Mesenchymal stem cell (in vitro differentiated cells and primary cell): ENCODE measurements at regions not wholly inside any gene's neighbourhood (a gene's known extent, or its start where the extent isn't known, plus 50 kb on each side); places are given as distances from the start of the nearest gene placed in this dataset.

Experiments used
- DNase-seq: peaks from one replicate; pipeline ENCODE4 v3.0.0-alpha.2; 2013
- H2AFZ ChIP-seq: one replicate; pipeline ENCODE4 v1.6.1; 2013; ENCODE audit warnings: low read depth, mild to moderate bottlenecking, control low read depth, inconsistent platforms, low read length, moderate library complexity
- H2AK5ac ChIP-seq: 2 replicates; pipeline ENCODE4 v1.6.1; 2013; ENCODE audit warnings: low read length, moderate library complexity, mild to moderate bottlenecking, inconsistent platforms; ENCODE audit not compliant: severe bottlenecking
- H2BK120ac ChIP-seq: one replicate; pipeline ENCODE4 v1.6.1; 2013; ENCODE audit warnings: low read depth, mild to moderate bottlenecking, inconsistent platforms, low read length, moderate library complexity
- H2BK12ac ChIP-seq, 2 experiments: one replicate each; pipeline ENCODE4 v1.6.1; 2013; ENCODE audit warnings: inconsistent platforms in 2 of 2, low read length in 2 of 2, mild to moderate bottlenecking in 2 of 2, moderate library complexity in 2 of 2, control low read depth in 1 of 2
- H2BK15ac ChIP-seq: one replicate; pipeline ENCODE4 v1.6.1; 2013; ENCODE audit warnings: mild to moderate bottlenecking, low read depth, inconsistent platforms; ENCODE audit not compliant: poor library complexity, severe bottlenecking
- H2BK5ac ChIP-seq: 2 replicates; pipeline ENCODE4 v1.6.1; 2013; ENCODE audit warnings: low read depth, mild to moderate bottlenecking, low read length, control low read depth, inconsistent platforms; ENCODE audit not compliant: poor library complexity, severe bottlenecking
- H3K14ac ChIP-seq, 2 experiments: one replicate each; pipeline ENCODE4 v1.6.1; 2013; ENCODE audit warnings: inconsistent platforms in 2 of 2, low read length in 2 of 2, control low read depth in 1 of 2, mild to moderate bottlenecking in 1 of 2, moderate library complexity in 1 of 2
- H3K18ac ChIP-seq, 2 experiments: one replicate each; pipeline ENCODE4 v1.6.1; 2013; ENCODE audit warnings: inconsistent platforms in 2 of 2, low read length in 2 of 2, control low read depth in 1 of 2, low read depth in 1 of 2, mild to moderate bottlenecking in 1 of 2
- H3K23ac ChIP-seq, 2 experiments: one replicate each; pipeline ENCODE4 v1.6.1; 2013; ENCODE audit warnings: inconsistent platforms in 2 of 2, low read length in 2 of 2, mild to moderate bottlenecking in 2 of 2, moderate library complexity in 2 of 2, control low read depth in 1 of 2
- H3K27ac ChIP-seq: 2 replicates; pipeline ENCODE4 v1.5.1; 2013; ENCODE audit warnings: mild to moderate bottlenecking, moderate library complexity, low read length, control low read depth, inconsistent platforms; ENCODE audit not compliant: poor library complexity, severe bottlenecking
- H3K27me3 ChIP-seq, 2 experiments: 2 replicates each; pipeline versions ENCODE4 v1.6.1 to v1.7.0; 2013; ENCODE audit warnings: low read length in 2 of 2, mild to moderate bottlenecking in 2 of 2, moderate library complexity in 2 of 2, control low read depth in 1 of 2, inconsistent platforms in 1 of 2; ENCODE audit not compliant: control insufficient read depth in 1 of 2, insufficient read depth in 1 of 2
- H3K36me3 ChIP-seq, 2 experiments: 2 replicates each; pipeline versions ENCODE4 v1.6.1 to v1.7.0; 2013; ENCODE audit warnings: low read length in 2 of 2, control low read depth in 1 of 2, inconsistent platforms in 1 of 2, low read depth in 1 of 2, mild to moderate bottlenecking in 1 of 2; ENCODE audit not compliant: insufficient read depth in 2 of 2, control insufficient read depth in 1 of 2
- H3K4ac ChIP-seq, 2 experiments: one replicate each; pipeline ENCODE4 v1.6.1; 2013; ENCODE audit warnings: inconsistent platforms in 2 of 2, low read length in 2 of 2, mild to moderate bottlenecking in 2 of 2, moderate library complexity in 2 of 2, control low read depth in 1 of 2, low read depth in 1 of 2
- H3K4me1 ChIP-seq: 2 replicates; pipeline ENCODE4 v1.6.1; 2013; ENCODE audit warnings: low read depth, low read length, control low read depth; ENCODE audit not compliant: control insufficient read depth, insufficient read depth
- H3K4me2 ChIP-seq: 2 replicates; pipeline ENCODE4 v1.6.1; 2013; ENCODE audit warnings: low read length, mild to moderate bottlenecking, inconsistent platforms; ENCODE audit not compliant: poor library complexity, severe bottlenecking
- H3K4me3 ChIP-seq, 2 experiments: 2 replicates each; pipeline versions ENCODE4 v1.5.1 to v1.7.0; 2013; ENCODE audit warnings: low read length in 2 of 2, mild to moderate bottlenecking in 2 of 2, control low read depth in 1 of 2, low read depth in 1 of 2; ENCODE audit not compliant: insufficient read depth in 1 of 2
- H3K79me1 ChIP-seq: replicated peaks from 2 replicates; pipeline ENCODE4 v1.6.1; 2013; ENCODE audit warnings: mild to moderate bottlenecking, control low read depth, low read length, inconsistent platforms; ENCODE audit not compliant: poor library complexity, severe bottlenecking
- H3K9ac ChIP-seq: 2 replicates; pipeline ENCODE4 v1.7.0; 2013; ENCODE audit warnings: mild to moderate bottlenecking, low read length, moderate library complexity
- H3K9me3 ChIP-seq: 2 replicates; pipeline ENCODE4 v1.7.0; 2013; ENCODE audit warnings: mild to moderate bottlenecking, low read length; ENCODE audit not compliant: control insufficient read depth
- H4K8ac ChIP-seq: one replicate; pipeline ENCODE4 v1.6.1; 2013; ENCODE audit warnings: inconsistent platforms, mild to moderate bottlenecking, low read length, moderate library complexity
- H4K91ac ChIP-seq: one replicate; pipeline ENCODE4 v1.6.1; 2013; ENCODE audit warnings: mild to moderate bottlenecking, low read length, inconsistent platforms
- WGBS: methylation state at CpG from one replicate; pipeline ENCODE4 v1.1.7; 2013; ENCODE audit warnings: mixed read lengths; 5-methylcytosine and 5-hydroxymethylcytosine counted together

GRCh38 chr5:118440496-118440895 lies 547.9 kb downstream of the DTWD2 start:
- H3K4me2 ChIP-seq = no peak overlapping the region
- no peaks in the 10 kb centered on the region for H3K9me3 ChIP-seq
- no peak overlapping the region for H3K18ac ChIP-seq
- H2BK15ac ChIP-seq = no peak overlapping the region
- no peak overlapping the region for H2AK5ac ChIP-seq
- no peak overlapping the region for H3K14ac ChIP-seq
- no peaks in the 10 kb centered on the region for H3K4me1 ChIP-seq
- no peaks in the 10 kb centered on the region for H3K36me3 ChIP-seq
- H2AFZ ChIP-seq = no peak overlapping the region
- H3K79me1 ChIP-seq = no peaks in the 10 kb centered on the region
- no peak overlapping the region for H3K23ac ChIP-seq
- H3K27ac ChIP-seq = no peak overlapping the region
- H2BK12ac ChIP-seq = no peak overlapping the region
- WGBS = 55% methylated on average over 5 of the region's 5 CpGs
- no peak overlapping the region for H3K4ac ChIP-seq
- H2BK120ac ChIP-seq = no peak overlapping the region
- H3K27me3 ChIP-seq = no peaks in the 10 kb centered on the region
- H4K91ac ChIP-seq = no peak overlapping the region
- no peak overlapping the region for H3K9ac ChIP-seq
- no peak overlapping the region for H2BK5ac ChIP-seq
- H3K4me3 ChIP-seq = no peak overlapping the region
- no peak for DNase-seq
- no peak overlapping the region for H4K8ac ChIP-seq

DNA sequence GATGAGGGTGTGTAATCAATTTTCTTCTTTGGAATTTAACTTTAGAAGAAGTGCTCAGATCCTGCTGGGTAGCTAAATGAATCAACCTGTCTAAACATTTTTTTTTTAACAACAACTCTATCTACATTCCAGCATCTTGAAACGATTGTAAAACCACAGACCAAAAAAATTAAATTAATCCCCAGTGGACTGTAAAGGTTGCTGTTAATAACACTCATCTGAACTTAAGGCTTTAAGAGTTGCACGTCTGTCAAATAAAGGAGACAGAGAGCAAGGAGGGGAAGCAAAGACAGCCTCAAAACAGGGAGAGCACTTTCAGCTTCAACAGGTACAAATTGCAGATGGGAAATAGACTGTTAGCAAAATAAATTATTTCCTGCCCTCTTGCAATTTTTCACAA lies 548.5 kb downstream of the DTWD2 start:
- Histone ChIP-seq H3K18ac (no peak overlapping the region), H3K9ac (no peak overlapping the region), H2AK5ac (no peak overlapping the region), H3K23ac (no peak overlapping the region), H4K91ac (no peak overlapping the region), H3K14ac (no peak overlapping the region), H2BK15ac (no peak overlapping the region), H3K4me3 (no peak overlapping the region), H3K4me1 (no peaks in the 10 kb centered on the region), H2BK12ac (no peak overlapping the region), H3K4me2 (no peak overlapping the region), H3K27me3 (no peaks in the 10 kb centered on the region), H3K9me3 (no peaks in the 10 kb centered on the region), H2BK5ac (no peak overlapping the region), H2BK120ac (no peak overlapping the region), H3K4ac (no peak overlapping the region), H3K36me3 (no peaks in the 10 kb centered on the region), H4K8ac (no peak overlapping the region), H3K79me1 (no peaks in the 10 kb centered on the region), H2AFZ (no peak overlapping the region), H3K27ac (no peak overlapping the region)
- WGBS = 9% methylated on average over 1 of the region's 2 CpGs
- DNase-seq = no peak

DNA sequence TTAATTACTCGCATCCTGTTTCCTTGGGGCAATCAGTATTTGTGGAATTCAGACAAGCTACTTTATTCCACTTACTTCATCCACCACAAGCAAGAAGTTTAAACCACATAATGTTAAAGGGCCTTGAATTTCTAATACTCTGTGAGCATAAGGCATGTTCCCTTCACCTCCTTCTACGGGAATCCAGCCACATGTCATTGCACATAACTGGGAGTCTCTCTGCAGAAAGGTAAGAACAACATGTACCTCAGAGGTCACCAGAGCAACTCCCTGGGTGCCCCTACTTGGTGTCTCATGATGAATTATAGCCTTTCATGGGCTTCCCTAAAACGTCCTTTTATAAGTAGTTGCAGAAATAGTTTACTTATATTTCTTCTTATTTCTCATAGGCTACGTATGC lies 553.2 kb downstream of the DTWD2 start:
- Histone ChIP-seq H4K8ac (no peak overlapping the region), H4K91ac (no peak overlapping the region), H3K36me3 (no peaks in the 10 kb centered on the region), H2BK120ac (no peak overlapping the region), H2AFZ (no peak overlapping the region), H3K9me3 (no peaks in the 10 kb centered on the region), H3K4me1 (no peaks in the 10 kb centered on the region), H3K4me3 (no peak overlapping the region), H2BK12ac (no peak overlapping the region), H3K14ac (no peak overlapping the region), H2AK5ac (no peak overlapping the region), H2BK15ac (no peak overlapping the region), H3K27me3 (no peaks in the 10 kb centered on the region), H3K4me2 (no peak overlapping the region), H3K27ac (no peak overlapping the region), H3K79me1 (no peaks in the 10 kb centered on the region), H3K18ac (no peak overlapping the region), H2BK5ac (no peak overlapping the region), H3K23ac (no peak overlapping the region), H3K9ac (no peak overlapping the region), H3K4ac (no peak overlapping the region)
- WGBS = 92% methylated on average over 2 of the region's 4 CpGs
- no peak for DNase-seq

- H3K4ac ChIP-seq = no peak overlapping the region
- no peak overlapping the region for H4K91ac ChIP-seq
- H3K14ac ChIP-seq = no peak overlapping the region
- DNase-seq = no peak
- no peak overlapping the region for H2BK120ac ChIP-seq
- H3K9ac ChIP-seq = no peak overlapping the region
- WGBS = 69% methylated on average over 2 of the region's 2 CpGs
- H3K18ac ChIP-seq = no peak overlapping the region
- no peak overlapping the region for H3K4me3 ChIP-seq
- no peak overlapping the region for H4K8ac ChIP-seq
- H3K4me2 ChIP-seq = no peak overlapping the region
- H3K4me1 ChIP-seq = no peaks in the 10 kb centered on the region
- H2BK12ac ChIP-seq = no peak overlapping the region
- H2AFZ ChIP-seq = no peak overlapping the region
- H3K27me3 ChIP-seq = no peaks in the 10 kb centered on the region
- H3K79me1 ChIP-seq = no peaks in the 10 kb centered on the region
- no peak overlapping the region for H2BK5ac ChIP-seq
- no peak overlapping the region for H3K27ac ChIP-seq
- no peaks in the 10 kb centered on the region for H3K36me3 ChIP-seq
- no peak overlapping the region for H2BK15ac ChIP-seq
- H2AK5ac ChIP-seq = no peak overlapping the region
- no peaks in the 10 kb centered on the region for H3K9me3 ChIP-seq
- no peak overlapping the region for H3K23ac ChIP-seq
Measured at GRCh38 chr5:118434522-118434921, 553.8 kb downstream of the DTWD2 start.
